Left lung (tissue), 4 donors: ENCODE measurements at regions not wholly inside any gene's neighbourhood (a gene's known extent, or its start where the extent isn't known, plus 50 kb on each side); places are given as distances from the start of the nearest gene placed in this dataset.

Source experiments
- ATAC-seq: fragments of 200-7000 bp; cut with Tn5 transposase; one replicate; pipeline ENCODE4 v1.9.1; 2020; ENCODE audit warnings: moderate library complexity
- DNase-seq, 4 donors: peaks; one replicate each; pipeline ENCODE4 v3.0.0-alpha.2; 2013 to 2020
- H3K27ac ChIP-seq, 2 donors: fragments of 200-600 bp; sonication (generic) in 1 of 2; one replicate each; pipeline versions ENCODE4 v1.5.0 to v1.8.0; 2020 to 2021
- H3K27me3 ChIP-seq, 2 donors: fragments of 200-600 bp; sonication (generic) in 1 of 2; one replicate each; pipeline versions ENCODE4 v1.5.0 to v1.8.0; 2020 to 2021
- H3K36me3 ChIP-seq, 2 donors: fragments of 200-600 bp; sonication (generic) in 1 of 2; one replicate each; pipeline versions ENCODE4 v1.5.0 to v1.8.0; 2020 to 2021
- H3K4me1 ChIP-seq, 2 donors: fragments of 200-600 bp; one replicate each; pipeline ENCODE4 v1.8.0; 2021
- H3K4me3 ChIP-seq, 2 donors: fragments of 200-600 bp; sonication (generic) in 1 of 2; one replicate each; pipeline versions ENCODE4 v1.5.0 to v1.8.0; 2020 to 2021; ENCODE audit warnings: mild to moderate bottlenecking in 1 of 2
- H3K9me3 ChIP-seq, 2 donors: fragments of 200-600 bp; sonication (generic) in 1 of 2; one replicate each; pipeline versions ENCODE4 v1.5.0 to v1.8.0; 2020 to 2021
- CTCF ChIP-seq, 2 donors: fragments of 200-600 bp; sonication (generic) in 1 of 2; IDR thresholded peaks; one replicate each; pipeline versions ENCODE4 v1.5.0 to v1.8.0; 2021; ENCODE audit warnings: antibody characterized with exemption in 2 of 2
- intact Hi-C, 2 donors: fragments of 100-400 bp; cut with DNase I; formaldehyde crosslinking; loops; one replicate each; pipeline versions ENCODE4 v1.11.2 to v1.14.2; 2022
- donor health status: DM: no; HTN: yes; CAD: no.
- donor health status: DM: no; HTN: no; CAD: no.

DNA sequence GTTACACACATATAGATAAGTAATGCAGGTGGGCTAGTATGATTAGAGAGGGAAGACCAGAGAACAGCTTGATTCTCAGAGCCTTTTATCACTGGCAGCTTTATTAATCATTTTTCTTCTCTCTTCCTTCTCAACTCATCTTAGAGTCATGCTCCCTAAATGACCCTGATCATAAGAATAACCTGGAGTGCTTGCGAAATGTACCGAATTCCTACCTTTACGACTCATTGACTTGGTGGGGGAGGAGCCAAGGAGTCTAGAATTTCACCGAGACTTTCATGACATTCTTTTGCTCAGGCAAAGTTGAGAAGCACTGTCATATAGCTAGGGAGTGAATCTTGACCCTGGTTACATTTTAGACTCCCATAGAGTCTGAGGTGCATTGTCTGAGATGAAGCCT, 298.9 kb upstream of the PUDP start:
- no peak for ATAC-seq
- intact Hi-C loops = no loop called here
- TF ChIP-seq CTCF (IDR thresholded peaks at IDR 0.05) = no peak
- no peaks in the 10 kb centered on the region for H3K9me3 ChIP-seq
- H3K36me3 ChIP-seq = no peaks in the 10 kb centered on the region
- H3K4me3 ChIP-seq = no peak overlapping the region
- no peaks in the 10 kb centered on the region for H3K27me3 ChIP-seq
- H3K4me1 ChIP-seq = no peaks in the 10 kb centered on the region
- DNase-seq = no peak
- H3K27ac ChIP-seq = no peak overlapping the region

DNA sequence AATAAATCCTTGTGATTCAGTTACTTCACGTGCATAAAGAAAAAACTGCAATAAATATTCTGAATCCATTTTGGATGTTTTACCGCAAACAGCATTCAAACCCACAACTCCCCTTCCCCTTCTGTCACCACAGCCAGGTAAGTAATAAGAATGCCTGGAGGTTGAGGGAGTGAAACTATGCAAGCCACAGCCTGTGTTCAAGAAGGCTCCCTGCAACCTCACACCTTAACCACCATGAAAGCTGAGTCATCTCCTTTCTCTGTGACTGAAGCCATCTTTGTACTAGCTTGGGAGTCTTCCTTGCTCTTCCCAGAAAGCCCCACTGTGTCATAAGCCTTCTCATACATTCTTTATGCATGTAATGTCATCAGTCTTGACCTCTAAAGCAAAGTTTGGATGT, 297.0 kb upstream of the PUDP start:
- no peak for DNase-seq
- no peak for ATAC-seq
- no peaks in the 10 kb centered on the region for H3K4me1 ChIP-seq
- H3K4me3 ChIP-seq = no peak overlapping the region
- no peaks in the 10 kb centered on the region for H3K27me3 ChIP-seq
- intact Hi-C loops = no loop called here
- no peaks in the 10 kb centered on the region for H3K36me3 ChIP-seq
- H3K9me3 ChIP-seq = no peaks in the 10 kb centered on the region
- no peak overlapping the region for H3K27ac ChIP-seq
- TF ChIP-seq CTCF (IDR thresholded peaks at IDR 0.05) = no peak

DNA sequence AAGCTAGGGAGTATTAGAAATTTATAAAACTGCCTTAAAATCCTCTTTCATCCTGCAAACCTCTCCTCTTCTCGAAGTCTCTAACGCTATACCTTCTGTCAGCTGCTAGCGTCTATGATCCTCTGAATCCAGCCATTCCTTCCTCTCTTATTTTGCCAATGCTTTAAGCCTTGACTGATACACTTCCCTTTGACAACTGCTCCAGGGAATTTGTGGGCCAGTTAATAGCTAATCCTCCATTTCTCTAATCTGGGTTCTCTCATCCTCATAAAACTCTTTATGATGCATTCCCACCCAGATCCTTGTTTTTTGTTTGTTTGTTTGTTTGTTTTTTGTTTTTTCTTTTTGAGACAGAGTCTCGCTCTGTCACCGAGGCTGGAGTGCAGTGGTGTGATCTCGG, 293.6 kb upstream of the PUDP start:
- Histone ChIP-seq H3K9me3 (no peaks in the 10 kb centered on the region), H3K27ac (no peak overlapping the region), H3K27me3 (no peaks in the 10 kb centered on the region), H3K4me3 (no peak overlapping the region), H3K4me1 (no peaks in the 10 kb centered on the region), H3K36me3 (no peaks in the 10 kb centered on the region)
- no peak for ATAC-seq
- no peak for DNase-seq
- intact Hi-C loops = no loop called here
- TF ChIP-seq CTCF (IDR thresholded peaks at IDR 0.05) = no peak

DNA sequence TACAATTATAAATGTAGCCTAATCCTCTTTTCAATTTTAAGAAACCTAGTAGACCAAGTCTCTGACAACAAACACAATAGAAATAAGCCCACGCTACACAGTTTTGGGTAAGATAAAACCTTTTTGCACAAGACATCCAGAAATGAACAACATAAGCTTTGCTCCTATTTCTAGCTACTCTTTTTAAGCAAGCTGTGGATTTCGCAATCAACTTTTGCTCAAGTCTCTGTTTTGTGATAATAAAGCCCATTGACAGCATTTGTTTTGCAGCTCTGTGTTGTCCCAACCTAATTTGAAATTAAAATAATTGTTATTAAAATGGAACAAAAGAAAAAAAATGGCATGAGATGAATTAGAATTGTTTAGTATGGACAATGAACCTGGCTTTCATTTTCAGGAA, 287.9 kb upstream of the PUDP start:
- Histone ChIP-seq H3K27ac (no peak overlapping the region), H3K9me3 (no peaks in the 10 kb centered on the region), H3K27me3 (no peaks in the 10 kb centered on the region), H3K36me3 (no peaks in the 10 kb centered on the region), H3K4me1 (no peaks in the 10 kb centered on the region), H3K4me3 (no peak overlapping the region)
- no peak for TF ChIP-seq CTCF (IDR thresholded peaks at IDR 0.05)
- ATAC-seq = no peak
- intact Hi-C loops = no loop called here
- DNase-seq = no peak

DNA sequence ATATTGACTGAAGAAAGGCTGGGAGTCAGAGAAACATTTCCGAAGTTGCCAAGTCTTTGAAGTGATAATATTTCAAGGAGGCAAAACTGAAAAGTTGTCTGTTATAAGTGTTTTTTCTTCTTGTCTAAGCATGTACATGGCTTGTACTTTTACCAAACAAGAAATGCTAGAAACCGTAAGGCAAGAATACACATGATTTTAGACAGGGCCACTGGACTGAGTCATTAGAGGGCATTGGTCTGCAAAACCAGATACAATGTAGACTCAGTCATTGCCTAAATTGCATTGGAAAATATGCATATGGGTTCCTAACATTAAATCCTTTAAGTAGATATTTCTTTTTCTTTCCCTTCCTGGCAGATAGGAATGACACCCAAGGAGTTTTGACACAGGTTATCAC, 284.9 kb upstream of the PUDP start:
- no peak for TF ChIP-seq CTCF (IDR thresholded peaks at IDR 0.05)
- Histone ChIP-seq H3K27me3 (no peaks in the 10 kb centered on the region), H3K36me3 (no peaks in the 10 kb centered on the region), H3K4me1 (no peaks in the 10 kb centered on the region), H3K4me3 (no peak overlapping the region), H3K27ac (no peak overlapping the region), H3K9me3 (no peaks in the 10 kb centered on the region)
- intact Hi-C loops = no loop called here
- no peak for DNase-seq
- ATAC-seq = no peak
